Gastrocnemius medialis (tissue), 4 donors: ENCODE measurements at regions not wholly inside any gene's neighbourhood (a gene's known extent, or its start where the extent isn't known, plus 50 kb on each side); places are given as distances from the start of the nearest gene placed in this dataset.
A peak's percentile ranks its signal among the peaks of the same experiment; 100 is the strongest.

Experiments used
- ATAC-seq, 2 donors: fragments of 150-250 bp; one replicate each; pipeline ENCODE4 v1.9.1; 2016
- DNase-seq, 2 donors: peaks; one replicate each; pipeline ENCODE4 v3.0.0-alpha.2; 2019
- H3K27ac ChIP-seq, 4 donors: fragments of 200-600 bp; sonication (generic); 1 replicate in 1 of 4; 2 replicates in 3 of 4; pipeline ENCODE4 v1.5.1; 2016 to 2018; ENCODE audit warnings: mild to moderate bottlenecking in 2 of 4, moderate library complexity in 1 of 4
- H3K27me3 ChIP-seq, 3 donors: fragments of 200-600 bp; sonication (generic) in 2 of 3; 1 replicate in 1 of 3; 2 replicates in 2 of 3; pipeline versions ENCODE4 v1.5.1 to v1.6.0; 2016 to 2019; ENCODE audit warnings: mild to moderate bottlenecking in 1 of 3, moderate library complexity in 1 of 3
- H3K36me3 ChIP-seq, 2 donors: fragments of 200-600 bp; sonication (generic) in 1 of 2; one replicate each; pipeline ENCODE4 v1.5.1; 2017 to 2018
- H3K4me1 ChIP-seq, 2 donors: fragments of 200-600 bp; sonication (generic) in 1 of 2; one replicate each; pipeline ENCODE4 v1.5.1; 2016 to 2017; ENCODE audit warnings: mild to moderate bottlenecking in 2 of 2
- H3K4me3 ChIP-seq, 4 donors: fragments of 200-600 bp; sonication (generic) in 3 of 4; 1 replicate in 1 of 4; 2 replicates in 3 of 4; pipeline ENCODE4 v1.5.1; 2016 to 2019; ENCODE audit warnings: mild to moderate bottlenecking in 2 of 4
- H3K9me3 ChIP-seq, 3 donors: fragments of 200-600 bp; sonication (generic) in 2 of 3; 1 replicate in 1 of 3; 2 replicates in 2 of 3; pipeline ENCODE4 v1.5.1; 2016 to 2019
- POLR2A ChIP-seq, 2 donors: fragments of 450-650 bp; IDR thresholded peaks; one replicate each; pipeline ENCODE4 v1.6.1; 2017; ENCODE audit warnings: antibody characterized with exemption in 2 of 2, mild to moderate bottlenecking in 2 of 2, moderate library complexity in 2 of 2
- in situ Hi-C, 4 donors: fragments of 200-750 bp; cut with MboI; loops; one replicate each; pipeline versions ENCODE4 v1.15.0 to v1.8.0; 2017; ENCODE audit warnings: low sequenced_read_pairs in 4 of 4
- intact Hi-C: fragments of 100-400 bp; cut with DNase I; formaldehyde crosslinking; loops from one replicate; pipeline ENCODE4 v1.15.1; 2023; ENCODE audit warnings: low total_unique reads
- TF ChIP-seq, protein P1 (sequence below), 5 experiments: fragments of 450-650 bp in 3 of 5; fragments of 200-600 bp in 2 of 5; sonication (generic) in 2 of 5; IDR thresholded peaks in 4 of 5; conservative IDR thresholded peaks in 1 of 5; 1 replicate in 4 of 5; 2 replicates in 1 of 5; pipeline ENCODE4 v1.5.1; 2016 to 2019; ENCODE audit warnings: antibody characterized with exemption in 5 of 5, mild to moderate bottlenecking in 3 of 5, moderate library complexity in 3 of 5

DNA sequence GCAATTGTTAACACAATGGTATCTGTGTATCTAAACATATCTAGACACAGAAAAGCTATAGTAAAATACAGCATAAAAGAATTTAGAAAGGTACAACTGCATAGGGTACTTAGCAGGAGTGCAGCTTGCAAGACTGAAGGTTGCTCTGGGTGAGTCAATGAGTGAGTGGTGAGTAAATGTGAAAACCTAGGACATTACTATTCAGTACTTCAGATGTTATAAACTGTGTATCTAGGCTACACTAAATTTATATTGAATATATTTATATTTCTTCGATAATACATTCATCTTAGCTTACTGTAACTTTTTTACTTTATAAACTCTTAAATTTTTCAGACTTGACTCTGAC, 409.0 kb upstream of the DCN start:
- Histone ChIP-seq H3K36me3 (no peaks in the 10 kb centered on the region), H3K9me3 (no peaks in the 10 kb centered on the region), H3K4me3 (no peak overlapping the region), H3K27ac (no peak overlapping the region), H3K27me3 (no peaks in the 10 kb centered on the region), H3K4me1 (peaks cover 0 to 3% of the 10 kb centered on the region in 2 donors)
- in situ Hi-C loops, result loop anchor here in 1 of 4 donors (25.0 kb wide), 1 partner anchor 971 kb away; no protein-coding TSS in a partner anchor
- ATAC-seq (no peak), DNase-seq (no peak)
- no peak for TF ChIP-seq POLR2A (IDR thresholded peaks at IDR 0.05)
- TF ChIP-seq, protein P1, sequence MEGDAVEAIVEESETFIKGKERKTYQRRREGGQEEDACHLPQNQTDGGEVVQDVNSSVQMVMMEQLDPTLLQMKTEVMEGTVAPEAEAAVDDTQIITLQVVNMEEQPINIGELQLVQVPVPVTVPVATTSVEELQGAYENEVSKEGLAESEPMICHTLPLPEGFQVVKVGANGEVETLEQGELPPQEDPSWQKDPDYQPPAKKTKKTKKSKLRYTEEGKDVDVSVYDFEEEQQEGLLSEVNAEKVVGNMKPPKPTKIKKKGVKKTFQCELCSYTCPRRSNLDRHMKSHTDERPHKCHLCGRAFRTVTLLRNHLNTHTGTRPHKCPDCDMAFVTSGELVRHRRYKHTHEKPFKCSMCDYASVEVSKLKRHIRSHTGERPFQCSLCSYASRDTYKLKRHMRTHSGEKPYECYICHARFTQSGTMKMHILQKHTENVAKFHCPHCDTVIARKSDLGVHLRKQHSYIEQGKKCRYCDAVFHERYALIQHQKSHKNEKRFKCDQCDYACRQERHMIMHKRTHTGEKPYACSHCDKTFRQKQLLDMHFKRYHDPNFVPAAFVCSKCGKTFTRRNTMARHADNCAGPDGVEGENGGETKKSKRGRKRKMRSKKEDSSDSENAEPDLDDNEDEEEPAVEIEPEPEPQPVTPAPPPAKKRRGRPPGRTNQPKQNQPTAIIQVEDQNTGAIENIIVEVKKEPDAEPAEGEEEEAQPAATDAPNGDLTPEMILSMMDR (IDR thresholded peaks at IDR 0.05 in 4 of 5, conservative IDR thresholded peaks at IDR 0.05 in 1 of 5), result no peak
- intact Hi-C loops, result no loop called here

- no peak for ATAC-seq
Observed at GRCh38 chr12:91590966-91591638, 408.5 kb upstream of the DCN start.

GRCh38 chr12:91588874-91589454, 406.3 kb upstream of the DCN start:
- no peak for DNase-seq
- TF ChIP-seq, protein P1 (IDR thresholded peaks at IDR 0.05 in 4 of 5, conservative IDR thresholded peaks at IDR 0.05 in 1 of 5), result no peak
- no peak for TF ChIP-seq POLR2A (IDR thresholded peaks at IDR 0.05)
- Histone ChIP-seq H3K4me3 (no peak overlapping the region), H3K27me3 (no peaks in the 10 kb centered on the region), H3K27ac (peak overlapping the region in 2 of 4 donors; percentile 44 to 46), H3K9me3 (no peaks in the 10 kb centered on the region), H3K36me3 (no peaks in the 10 kb centered on the region), H3K4me1 (peaks cover 0 to 3% of the 10 kb centered on the region in 2 donors)
- in situ Hi-C loops (loop anchor here in 1 of 4 donors (25.0 kb wide), 1 partner anchor 973 kb away; no protein-coding TSS in a partner anchor), intact Hi-C loops (no loop called here)
- ATAC-seq, result peak in 1 of 2 donors; percentile 26

More at GRCh38 chr12:91590966-91591638, 408.5 kb upstream of the DCN start:
- DNase-seq, result no peak
- Histone ChIP-seq H3K4me3 (no peak overlapping the region), H3K27ac (no peak overlapping the region), H3K27me3 (no peaks in the 10 kb centered on the region), H3K9me3 (no peaks in the 10 kb centered on the region), H3K4me1 (peaks cover 0 to 3% of the 10 kb centered on the region in 2 donors), H3K36me3 (no peaks in the 10 kb centered on the region)
- intact Hi-C loops, result no loop called here
- in situ Hi-C loops, result loop anchor here in 1 of 4 donors (25.0 kb wide), 1 partner anchor 971 kb away; no protein-coding TSS in a partner anchor
- no peak for TF ChIP-seq POLR2A (IDR thresholded peaks at IDR 0.05)
- TF ChIP-seq, protein P1 (IDR thresholded peaks at IDR 0.05 in 4 of 5, conservative IDR thresholded peaks at IDR 0.05 in 1 of 5), result no peak

- TF ChIP-seq, protein P1 (IDR thresholded peaks at IDR 0.05 in 4 of 5, conservative IDR thresholded peaks at IDR 0.05 in 1 of 5), result no peak
- no peak for TF ChIP-seq POLR2A (IDR thresholded peaks at IDR 0.05)
- Histone ChIP-seq H3K36me3 (no peaks in the 10 kb centered on the region), H3K4me3 (no peak overlapping the region), H3K9me3 (no peaks in the 10 kb centered on the region), H3K4me1 (peaks cover 0 to 3% of the 10 kb centered on the region in 2 donors), H3K27me3 (no peaks in the 10 kb centered on the region), H3K27ac (no peak overlapping the region)
- ATAC-seq (no peak), DNase-seq (no peak)
- intact Hi-C loops (no loop called here), in situ Hi-C loops (loop anchor here in 1 of 4 donors (25.0 kb wide), 1 partner anchor 976 kb away; no protein-coding TSS in a partner anchor)
Observed at GRCh38 chr12:91586015-91586414, 403.4 kb upstream of the DCN start.
